GM23248 (cell line): ENCODE measurements at regions not wholly inside any gene's neighbourhood (a gene's known extent, or its start where the extent isn't known, plus 50 kb on each side); places are given as distances from the start of the nearest gene placed in this dataset.

Experiments used
- EZH2 ChIP-seq: fragments of 200-600 bp; sonication (generic); IDR thresholded peaks from 2 replicates; pipeline ENCODE4 v1.6.1; 2018; ENCODE audit warnings: antibody characterized with exemption, mild to moderate bottlenecking; ENCODE audit not compliant: insufficient read depth, poor library complexity, severe bottlenecking
- EZH2phosphoT487 ChIP-seq: fragments of 200-600 bp; sonication (generic); IDR thresholded peaks from 2 replicates; pipeline ENCODE4 v1.6.1; 2018; ENCODE audit warnings: antibody characterized with exemption, moderate library complexity, mild to moderate bottlenecking, low read depth; ENCODE audit not compliant: insufficient read depth

GRCh38 chr9:85225180-85225579, 516.6 kb downstream of the AGTPBP1 start:
- TF ChIP-seq EZH2 (no peak), EZH2phosphoT487 (no peak)
